Cardiac muscle cell (in vitro differentiated cells and primary cell): ENCODE measurements at regions not wholly inside any gene's neighbourhood (a gene's known extent, or its start where the extent isn't known, plus 50 kb on each side); places are given as distances from the start of the nearest gene placed in this dataset.

Experiments used
- DNase-seq, 2 donors: peaks; one replicate each; pipeline versions ENCODE4 v3.0.0 to v3.0.0-alpha.2; 2010 to 2017; ENCODE audit warnings: low read depth in 1 of 2, low spot score in 1 of 2
- H3K27ac ChIP-seq: fragments of 200-600 bp; sonication (generic); 2 replicates; pipeline ENCODE4 v1.5.1; 2016
- H3K27me3 ChIP-seq: fragments of 200-600 bp; sonication (generic); 2 replicates; pipeline ENCODE4 v1.6.0; 2016; ENCODE audit warnings: control low read depth
- H3K36me3 ChIP-seq: fragments of 200-600 bp; sonication (generic); 2 replicates; pipeline ENCODE4 v1.5.1; 2016; ENCODE audit warnings: control low read depth
- H3K4me1 ChIP-seq: fragments of 200-600 bp; sonication (generic); 2 replicates; pipeline ENCODE4 v1.8.1; 2017; ENCODE audit warnings: low read depth, mild to moderate bottlenecking, mixed run types
- H3K4me3 ChIP-seq: fragments of 200-600 bp; sonication (generic); 2 replicates; pipeline ENCODE4 v1.5.1; 2016; ENCODE audit warnings: mild to moderate bottlenecking
- H3K9me3 ChIP-seq: fragments of 200-600 bp; sonication (generic); 2 replicates; pipeline ENCODE4 v1.5.1; 2017; ENCODE audit warnings: low read depth, mild to moderate bottlenecking, control low read depth
- CTCF ChIP-seq: IDR thresholded peaks from 2 replicates; pipeline ENCODE4 v1.5.1; 2012; ENCODE audit warnings: low read depth, mild to moderate bottlenecking, low read length

GRCh38 chr2:136492901-136493300, 272.4 kb upstream of the THSD7B start:
- Histone ChIP-seq H3K27ac (no peak overlapping the region), H3K4me1 (no peaks in the 10 kb centered on the region), H3K27me3 (peaks cover 21% of the 10 kb centered on the region), H3K4me3 (no peak overlapping the region), H3K9me3 (no peaks in the 10 kb centered on the region), H3K36me3 (no peaks in the 10 kb centered on the region)
- no peak for TF ChIP-seq CTCF
- DNase-seq = no peak

GRCh38 chr2:136490100-136490499, 275.2 kb upstream of the THSD7B start:
- peaks cover 21% of the 10 kb centered on the region for H3K27me3 ChIP-seq
- H3K4me1 ChIP-seq = no peaks in the 10 kb centered on the region
- H3K9me3 ChIP-seq = no peaks in the 10 kb centered on the region
- no peak for TF ChIP-seq CTCF
- no peak overlapping the region for H3K4me3 ChIP-seq
- no peak for DNase-seq
- H3K36me3 ChIP-seq = no peaks in the 10 kb centered on the region
- H3K27ac ChIP-seq = no peak overlapping the region

- no peaks in the 10 kb centered on the region for H3K4me1 ChIP-seq
- no peak for DNase-seq
- TF ChIP-seq CTCF = no peak
- H3K4me3 ChIP-seq = no peak overlapping the region
- H3K36me3 ChIP-seq = no peaks in the 10 kb centered on the region
- H3K27ac ChIP-seq = no peak overlapping the region
- H3K9me3 ChIP-seq = no peaks in the 10 kb centered on the region
- H3K27me3 ChIP-seq = peaks cover 17% of the 10 kb centered on the region
These were observed 277.9 kb upstream of the THSD7B start for GRCh38 chr2:136487421-136487820.

GRCh38 chr2:136486115-136486514, 279.2 kb upstream of the THSD7B start:
- Histone ChIP-seq H3K27ac (no peak overlapping the region), H3K4me3 (no peak overlapping the region), H3K27me3 (peaks cover 9% of the 10 kb centered on the region), H3K36me3 (no peaks in the 10 kb centered on the region), H3K4me1 (no peaks in the 10 kb centered on the region), H3K9me3 (no peaks in the 10 kb centered on the region)
- DNase-seq = no peak
- no peak for TF ChIP-seq CTCF

GRCh38 chr2:136482966-136483365, 282.4 kb upstream of the THSD7B start:
- TF ChIP-seq CTCF = no peak
- Histone ChIP-seq H3K9me3 (no peaks in the 10 kb centered on the region), H3K4me3 (no peak overlapping the region), H3K27me3 (no peaks in the 10 kb centered on the region), H3K27ac (no peak overlapping the region), H3K4me1 (no peaks in the 10 kb centered on the region), H3K36me3 (no peaks in the 10 kb centered on the region)
- no peak for DNase-seq

- no peak overlapping the region for H3K27ac ChIP-seq
- DNase-seq = no peak
- H3K36me3 ChIP-seq = no peaks in the 10 kb centered on the region
- TF ChIP-seq CTCF = no peak
- H3K27me3 ChIP-seq = no peaks in the 10 kb centered on the region
- no peak overlapping the region for H3K4me3 ChIP-seq
- H3K4me1 ChIP-seq = no peaks in the 10 kb centered on the region
- no peaks in the 10 kb centered on the region for H3K9me3 ChIP-seq
These were observed 283.3 kb upstream of the THSD7B start for GRCh38 chr2:136482006-136482405.
